AG04449 (cell line): ENCODE measurements at regions not wholly inside any gene's neighbourhood (a gene's known extent, or its start where the extent isn't known, plus 50 kb on each side); places are given as distances from the start of the nearest gene placed in this dataset.

Experiments
- CTCF ChIA-PET: fragments of 350-600 bp; formaldehyde crosslinking; extraction: SDS; loops from one replicate; lab custom pipeline; 2021; ENCODE audit warnings: antibody characterized with exemption; lab: Yijun Ruan, JAX
- POLR2A ChIA-PET: fragments of 400-600, 350-600 bp; formaldehyde crosslinking; extraction: SDS; loops from one replicate; lab custom pipeline; 2020; ENCODE audit warnings: antibody characterized with exemption, inconsistent platforms; lab: Yijun Ruan, JAX
- DNase-seq: peaks from one replicate; pipeline ENCODE4 v3.0.0-alpha.2; 2010; ENCODE audit warnings: low read depth, low spot score
- H3K4me3 ChIP-seq: 2 replicates; pipeline ENCODE4 v1.5.1; 2011; ENCODE audit warnings: low read depth, mild to moderate bottlenecking, control low read depth, low read length
- TF ChIP-seq, protein P1 (sequence below): IDR thresholded peaks from one replicate; pipeline ENCODE4 v1.5.1; 2011; ENCODE audit warnings: mild to moderate bottlenecking, moderate library complexity, low read length, control low read depth, inconsistent platforms; ENCODE audit not compliant: insufficient read depth; ENCODE audit errors: missing control alignments

DNA sequence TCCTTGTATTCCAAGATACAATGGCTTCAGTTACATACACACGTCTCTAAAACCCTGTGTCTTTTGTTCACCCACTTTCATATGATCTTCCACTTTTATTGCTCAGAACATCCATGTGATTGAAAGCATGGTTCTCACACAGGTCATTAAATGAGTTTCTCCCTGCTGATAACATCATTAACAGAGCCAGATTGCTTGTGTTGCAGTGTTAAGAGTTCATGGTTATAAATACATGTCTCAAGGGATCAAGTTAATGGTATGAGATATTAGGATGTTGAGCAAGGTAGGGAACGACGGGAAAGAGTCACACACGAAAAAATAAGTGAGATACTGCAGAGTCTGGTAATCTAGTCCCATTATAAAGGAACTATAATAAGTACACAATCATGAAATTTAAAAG lies 861.5 kb downstream of the SORCS1 start:
- no peak overlapping the region for H3K4me3 ChIP-seq
- no peak for DNase-seq
- TF ChIP-seq, protein P1, sequence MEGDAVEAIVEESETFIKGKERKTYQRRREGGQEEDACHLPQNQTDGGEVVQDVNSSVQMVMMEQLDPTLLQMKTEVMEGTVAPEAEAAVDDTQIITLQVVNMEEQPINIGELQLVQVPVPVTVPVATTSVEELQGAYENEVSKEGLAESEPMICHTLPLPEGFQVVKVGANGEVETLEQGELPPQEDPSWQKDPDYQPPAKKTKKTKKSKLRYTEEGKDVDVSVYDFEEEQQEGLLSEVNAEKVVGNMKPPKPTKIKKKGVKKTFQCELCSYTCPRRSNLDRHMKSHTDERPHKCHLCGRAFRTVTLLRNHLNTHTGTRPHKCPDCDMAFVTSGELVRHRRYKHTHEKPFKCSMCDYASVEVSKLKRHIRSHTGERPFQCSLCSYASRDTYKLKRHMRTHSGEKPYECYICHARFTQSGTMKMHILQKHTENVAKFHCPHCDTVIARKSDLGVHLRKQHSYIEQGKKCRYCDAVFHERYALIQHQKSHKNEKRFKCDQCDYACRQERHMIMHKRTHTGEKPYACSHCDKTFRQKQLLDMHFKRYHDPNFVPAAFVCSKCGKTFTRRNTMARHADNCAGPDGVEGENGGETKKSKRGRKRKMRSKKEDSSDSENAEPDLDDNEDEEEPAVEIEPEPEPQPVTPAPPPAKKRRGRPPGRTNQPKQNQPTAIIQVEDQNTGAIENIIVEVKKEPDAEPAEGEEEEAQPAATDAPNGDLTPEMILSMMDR = no peak
- POLR2A ChIA-PET = no interaction called here
- CTCF ChIA-PET = no interaction called here

GRCh38 chr10:106301146-106301545 lies 863.4 kb downstream of the SORCS1 start:
- TF ChIP-seq, protein P1 = no peak
- POLR2A ChIA-PET = no interaction called here
- CTCF ChIA-PET = no interaction called here
- H3K4me3 ChIP-seq = no peak overlapping the region
- no peak for DNase-seq

DNA sequence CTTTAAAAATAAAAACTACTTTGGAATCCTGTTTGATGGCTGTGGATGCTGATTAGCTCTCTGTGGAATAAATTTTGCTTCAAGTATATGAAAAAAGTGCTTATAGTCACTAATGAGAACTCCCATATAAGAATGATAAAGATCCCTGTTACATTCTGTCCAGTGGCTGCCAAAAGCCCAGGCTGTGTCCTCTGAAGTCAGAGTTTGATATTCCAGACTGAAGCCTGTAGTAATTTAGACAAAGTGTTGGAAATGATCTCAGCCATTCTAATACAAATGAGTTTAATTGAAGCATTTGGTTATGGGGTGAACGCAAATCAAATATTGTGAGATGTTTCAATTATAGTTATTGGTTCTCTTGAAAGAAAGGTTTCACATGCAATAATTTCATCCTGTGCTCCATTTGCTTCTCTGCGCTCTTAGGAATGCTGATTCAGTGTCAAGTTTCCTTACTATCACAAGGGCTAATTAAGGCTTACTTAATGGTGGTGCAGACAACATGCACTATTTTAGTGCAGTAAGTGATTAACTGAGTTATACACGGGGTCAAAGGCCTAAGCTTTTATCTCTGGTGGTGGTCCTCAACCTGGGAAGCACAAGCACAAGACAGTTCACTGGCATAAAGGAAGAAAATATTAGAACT lies 867.6 kb downstream of the SORCS1 start:
- no peak overlapping the region for H3K4me3 ChIP-seq
- POLR2A ChIA-PET = no interaction called here
- CTCF ChIA-PET = no interaction called here
- TF ChIP-seq, protein P1 = no peak
- DNase-seq = no peak

- TF ChIP-seq, protein P1 = no peak
- no peak overlapping the region for H3K4me3 ChIP-seq
- DNase-seq = no peak
- POLR2A ChIA-PET = no interaction called here
- CTCF ChIA-PET = no interaction called here
Measured at GRCh38 chr10:106284802-106285587, 879.5 kb downstream of the SORCS1 start.

DNA sequence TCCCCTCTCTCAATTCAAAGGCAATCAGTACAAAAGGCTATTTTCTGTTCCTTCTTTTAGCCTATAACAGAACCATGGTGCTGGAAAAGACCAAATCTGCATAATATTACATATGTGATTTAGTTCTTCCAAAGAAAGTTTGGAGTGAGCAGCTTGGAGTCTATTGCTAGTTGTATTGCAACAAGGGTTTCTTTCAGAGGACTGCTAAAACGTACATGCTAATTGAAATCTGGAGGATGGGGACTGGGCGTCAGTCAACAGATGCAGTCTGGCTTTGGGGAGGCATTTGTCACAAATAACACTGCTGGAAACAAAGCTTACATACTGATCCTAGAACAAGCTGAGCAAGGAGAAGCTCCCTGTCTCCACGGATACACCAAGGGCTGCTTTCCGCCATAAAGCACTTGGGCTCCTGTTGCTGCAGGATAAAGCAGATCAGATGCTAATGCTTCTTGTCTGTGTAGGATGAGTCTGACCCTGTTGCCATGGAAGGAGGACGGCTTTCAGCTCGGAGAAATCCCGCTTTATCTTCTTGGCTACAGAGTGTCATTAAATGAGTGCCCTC lies 883.5 kb downstream of the SORCS1 start:
- ChIA-PET CTCF (no interaction called here), POLR2A (no interaction called here)
- no peak for DNase-seq
- TF ChIP-seq, protein P1 = no peak
- no peak overlapping the region for H3K4me3 ChIP-seq

DNA sequence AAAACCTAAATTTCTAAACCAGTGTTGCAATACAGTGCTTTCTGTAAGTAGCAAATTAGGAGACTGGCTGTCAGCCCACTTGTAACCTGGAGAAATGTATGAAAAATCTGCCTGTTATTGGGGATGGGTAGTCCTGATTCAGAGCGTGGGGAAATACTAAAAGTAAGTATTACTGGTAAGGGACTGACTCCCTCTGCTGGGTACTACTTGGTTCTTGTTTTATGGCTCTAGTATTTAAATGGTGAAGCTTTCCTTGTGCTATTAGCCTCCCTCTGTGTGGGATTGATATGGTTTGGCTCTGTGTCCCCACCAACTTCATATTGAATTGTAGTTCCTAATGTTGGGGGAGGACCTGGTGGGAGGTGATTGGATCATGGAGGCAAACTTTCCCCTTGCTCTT lies 886.1 kb downstream of the SORCS1 start:
- TF ChIP-seq, protein P1 = peak; percentile 2
- ChIA-PET POLR2A (no interaction called here), CTCF (no interaction called here)
- DNase-seq = no peak
- no peak overlapping the region for H3K4me3 ChIP-seq
